Aorta (tissue), 5 donors: ENCODE measurements at regions not wholly inside any gene's neighbourhood (a gene's known extent, or its start where the extent isn't known, plus 50 kb on each side); places are given as distances from the start of the nearest gene placed in this dataset.

Experiments used
- ATAC-seq: fragments of 200-7000 bp; cut with Tn5 transposase; one replicate; pipeline ENCODE4 v1.9.1; 2022; ENCODE audit warnings: moderate library complexity; ENCODE audit not compliant: low FRiP score
- DNase-seq, 2 donors: peaks; one replicate each; pipeline ENCODE4 v3.0.0-alpha.2; 2020
- H3K27ac ChIP-seq, 2 donors: one replicate each; pipeline ENCODE4 v1.5.1; 2013; ENCODE audit warnings: low read length in 2 of 2, mild to moderate bottlenecking in 2 of 2, moderate library complexity in 2 of 2, control low read depth in 1 of 2, inconsistent platforms in 1 of 2, low read depth in 1 of 2
- H3K27me3 ChIP-seq, 2 donors: one replicate each; pipeline ENCODE4 v1.6.1; 2013; ENCODE audit warnings: control low read depth in 1 of 2, low read length in 1 of 2, mild to moderate bottlenecking in 1 of 2, moderate library complexity in 1 of 2; ENCODE audit not compliant: insufficient read depth in 2 of 2, control insufficient read depth in 1 of 2
- H3K36me3 ChIP-seq, 2 donors: one replicate each; pipeline ENCODE4 v1.6.1; 2013; ENCODE audit warnings: control low read depth in 1 of 2, low read length in 1 of 2, mild to moderate bottlenecking in 1 of 2; ENCODE audit not compliant: insufficient read depth in 2 of 2, control insufficient read depth in 1 of 2
- H3K4me1 ChIP-seq, 2 donors: one replicate each; pipeline ENCODE4 v1.6.1; 2013; ENCODE audit warnings: low read length in 2 of 2, control low read depth in 1 of 2, mild to moderate bottlenecking in 1 of 2, moderate library complexity in 1 of 2; ENCODE audit not compliant: insufficient read depth in 2 of 2, control insufficient read depth in 1 of 2
- H3K4me3 ChIP-seq, 2 donors: one replicate each; pipeline ENCODE4 v1.5.1; 2013; ENCODE audit warnings: low read length in 2 of 2, control low read depth in 1 of 2, mild to moderate bottlenecking in 1 of 2
- H3K9me3 ChIP-seq: one replicate; pipeline ENCODE4 v1.6.1; 2013; ENCODE audit warnings: mild to moderate bottlenecking, low read length; ENCODE audit not compliant: control insufficient read depth
- WGBS, 2 donors: extraction: QIAGEN DNeasy Blood & Tissue Kit; methylation state at CpG; one replicate each; pipeline ENCODE4 v1.1.7; 2013; 5-methylcytosine and 5-hydroxymethylcytosine counted together
- intact Hi-C, 2 donors: fragments of 100-400 bp; cut with DNase I; formaldehyde crosslinking; loops; one replicate each; pipeline versions ENCODE4 v1.14.2 to v1.15.0; 2022
- donor health status: healthy with polysubstance abuse.
- donor health status: Bipolar disorder and iron deficiency.
- donor health status: DM: no; HTN: no; CAD: no.
- donor health status: DM: no; HTN: no; CAD: no.
- donor health status: DM: yes; HTN: yes; CAD: no.

DNA sequence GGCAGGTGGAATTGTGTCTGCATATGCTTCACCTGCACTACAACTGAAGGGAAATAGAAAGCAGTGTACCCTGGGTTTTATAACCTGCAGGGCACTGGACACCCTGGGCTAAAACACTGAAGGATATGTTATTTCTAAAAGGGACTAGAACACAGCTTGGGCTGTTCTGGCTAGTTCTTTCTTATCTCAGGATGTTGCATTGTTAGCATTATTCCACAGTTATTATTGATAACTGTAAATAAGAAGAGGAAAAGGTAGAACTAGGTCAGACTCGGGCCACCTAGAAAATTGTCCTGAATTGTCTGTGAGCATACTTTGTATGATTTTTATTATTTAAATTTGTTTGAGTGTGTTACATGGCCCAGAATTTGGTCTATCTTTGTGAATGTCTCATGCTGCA, 493.9 kb upstream of the CDH9 start:
- Histone ChIP-seq H3K9me3 (no peaks in the 10 kb centered on the region), H3K4me1 (no peaks in the 10 kb centered on the region), H3K36me3 (no peaks in the 10 kb centered on the region), H3K27me3 (no peaks in the 10 kb centered on the region), H3K27ac (no peak overlapping the region), H3K4me3 (no peak overlapping the region)
- DNase-seq: no peak
- no peak for ATAC-seq
- WGBS, 2 donors: 63 to 84% methylated on average over 1 of the region's 1 CpG
- intact Hi-C loops: no loop called here

DNA sequence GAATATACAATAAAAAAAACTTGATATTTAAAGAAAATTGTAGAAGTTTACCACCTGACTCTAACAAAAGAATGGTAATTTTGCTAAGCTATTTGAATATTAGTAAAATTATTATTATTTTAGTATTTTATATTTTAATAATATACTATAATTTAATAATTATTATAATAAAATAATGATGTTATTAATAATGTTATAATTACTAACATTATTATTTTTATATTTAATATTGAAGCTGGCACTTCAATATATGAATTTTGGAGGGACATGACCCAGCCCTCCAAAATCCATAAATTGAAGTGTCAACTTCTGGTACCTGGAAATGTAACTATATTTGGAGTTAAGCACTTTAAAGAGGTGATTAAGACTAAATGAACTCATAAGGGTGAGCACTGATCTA, 486.1 kb upstream of the CDH9 start:
- ATAC-seq (no peak), DNase-seq (no peak)
- H3K9me3 ChIP-seq: no peaks in the 10 kb centered on the region
- intact Hi-C loops: no loop called here
- no peaks in the 10 kb centered on the region for H3K27me3 ChIP-seq
- H3K36me3 ChIP-seq: no peaks in the 10 kb centered on the region
- no peak overlapping the region for H3K4me3 ChIP-seq
- no peaks in the 10 kb centered on the region for H3K4me1 ChIP-seq
- H3K27ac ChIP-seq: no peak overlapping the region

DNA sequence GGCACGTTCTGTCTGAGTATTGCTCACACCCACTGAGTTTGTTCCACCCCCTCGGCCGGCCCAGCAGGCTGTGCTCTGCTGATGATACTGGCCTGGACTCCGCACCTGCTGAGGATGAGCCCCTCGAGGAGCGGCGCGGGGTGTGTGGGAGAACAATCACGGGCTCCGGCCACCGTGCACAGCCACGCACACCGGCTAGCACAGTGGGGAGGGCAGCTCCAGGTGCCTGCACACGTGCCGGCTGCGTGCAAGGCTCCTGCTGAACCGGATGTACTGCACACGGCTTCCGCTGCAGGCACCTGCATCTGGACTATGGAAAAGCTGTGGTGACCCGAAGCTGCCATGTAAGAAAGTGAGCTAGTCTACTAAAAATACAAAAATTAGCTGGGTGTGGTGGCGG, 485.2 kb upstream of the CDH9 start:
- Histone ChIP-seq H3K4me1 (no peaks in the 10 kb centered on the region), H3K9me3 (no peaks in the 10 kb centered on the region), H3K27me3 (no peaks in the 10 kb centered on the region), H3K4me3 (no peak overlapping the region), H3K36me3 (no peaks in the 10 kb centered on the region), H3K27ac (no peak overlapping the region)
- DNase-seq: no peak
- 92 to 94% methylated on average over 21 of the region's 21 CpGs for WGBS, 2 donors
- intact Hi-C loops: no loop called here
- no peak for ATAC-seq

DNA sequence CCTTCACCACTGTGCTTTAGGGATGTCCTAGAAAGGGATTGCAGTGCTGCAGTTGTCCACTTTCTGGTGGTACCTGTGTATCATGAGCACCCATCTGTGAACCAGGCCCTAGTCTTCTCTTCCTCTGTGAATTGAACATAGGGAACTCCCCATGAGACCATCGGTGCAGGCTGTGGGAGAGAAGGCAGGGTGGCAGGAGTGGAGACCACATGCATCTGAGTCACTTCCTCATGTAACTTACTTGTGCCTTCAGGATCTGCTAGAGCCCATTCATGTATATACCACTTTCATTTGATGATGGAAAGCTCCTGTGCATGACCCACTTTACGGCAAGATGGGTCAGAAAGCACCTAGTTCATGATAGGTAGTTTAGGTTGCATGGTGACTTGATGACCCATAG, 478.1 kb upstream of the CDH9 start:
- H3K27me3 ChIP-seq: no peaks in the 10 kb centered on the region
- no peaks in the 10 kb centered on the region for H3K36me3 ChIP-seq
- DNase-seq (no peak), ATAC-seq (no peak)
- 84 to 90% methylated on average over 2 of the region's 2 CpGs for WGBS, 2 donors
- H3K9me3 ChIP-seq: no peaks in the 10 kb centered on the region
- H3K4me3 ChIP-seq: no peak overlapping the region
- no peaks in the 10 kb centered on the region for H3K4me1 ChIP-seq
- no peak overlapping the region for H3K27ac ChIP-seq
- intact Hi-C loops: no loop called here

DNA sequence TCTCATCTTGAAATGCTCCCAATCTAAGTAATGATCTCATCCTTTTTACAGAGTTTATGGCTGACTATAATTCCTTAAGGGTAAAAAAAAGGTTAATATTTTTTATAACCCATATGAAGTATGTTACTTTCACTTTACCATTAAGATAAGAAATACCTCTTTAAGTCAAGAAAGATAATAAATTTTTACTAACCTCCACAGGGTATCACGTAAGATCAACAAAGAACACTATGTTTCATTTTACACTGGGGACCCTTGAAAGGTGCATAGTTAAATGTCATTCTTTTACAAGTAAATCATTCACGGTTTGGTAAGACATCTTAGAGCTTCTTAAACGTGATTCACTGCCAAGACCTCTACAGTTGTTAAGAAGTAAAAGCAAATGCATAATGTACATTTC, 472.7 kb upstream of the CDH9 start:
- no peak for ATAC-seq
- 8 to 13% methylated on average over 3 of the region's 3 CpGs for WGBS, 2 donors
- H3K4me3 ChIP-seq: no peak overlapping the region
- DNase-seq: no peak
- no peak overlapping the region for H3K27ac ChIP-seq
- intact Hi-C loops: no loop called here
- H3K36me3 ChIP-seq: no peaks in the 10 kb centered on the region
- H3K9me3 ChIP-seq: no peaks in the 10 kb centered on the region
- H3K27me3 ChIP-seq: no peaks in the 10 kb centered on the region
- H3K4me1 ChIP-seq: no peaks in the 10 kb centered on the region

DNA sequence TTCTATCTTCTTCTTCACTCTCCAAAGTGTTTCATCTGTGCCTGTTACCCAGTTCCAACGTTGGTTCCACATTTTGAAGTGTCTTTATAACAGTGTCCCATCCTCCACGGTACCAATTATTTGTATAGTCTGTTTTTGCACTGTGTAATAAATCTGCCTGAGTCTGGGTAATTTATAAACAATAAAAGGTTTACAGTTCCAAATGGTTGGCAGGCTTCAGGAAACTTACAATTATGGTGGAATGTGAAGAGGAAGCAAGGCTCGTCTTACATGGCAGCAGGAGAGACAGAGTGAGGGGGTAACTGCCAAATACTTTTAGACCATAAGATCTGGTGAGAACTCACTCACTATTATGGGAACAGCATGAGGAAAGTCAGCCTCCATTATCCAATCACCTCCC, 465.4 kb upstream of the CDH9 start:
- Histone ChIP-seq H3K9me3 (no peaks in the 10 kb centered on the region), H3K27ac (no peak overlapping the region), H3K4me1 (no peaks in the 10 kb centered on the region), H3K36me3 (no peaks in the 10 kb centered on the region), H3K27me3 (no peaks in the 10 kb centered on the region), H3K4me3 (no peak overlapping the region)
- DNase-seq (no peak), ATAC-seq (no peak)
- intact Hi-C loops: no loop called here
- WGBS, 2 donors: 14 to 28% methylated on average over 3 of the region's 3 CpGs

DNA sequence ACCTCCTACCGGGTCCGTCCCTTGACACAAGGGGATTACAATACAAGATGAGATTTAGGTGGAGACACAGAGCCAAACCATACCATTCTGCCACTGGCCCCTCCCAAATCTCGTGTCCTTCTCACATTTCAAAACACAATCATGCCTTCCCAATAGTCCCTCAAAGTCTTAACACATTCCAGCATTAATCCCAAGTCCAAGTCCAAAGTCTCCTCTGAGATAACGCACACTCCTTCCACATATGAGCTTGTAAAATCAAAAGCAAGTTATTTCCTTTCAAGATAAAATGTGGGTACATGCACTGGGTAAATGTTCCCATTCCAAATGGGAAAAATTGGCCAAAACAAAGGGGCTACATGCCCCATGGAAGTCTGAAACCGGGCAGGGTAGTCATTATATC, 463.9 kb upstream of the CDH9 start:
- no peaks in the 10 kb centered on the region for H3K9me3 ChIP-seq
- ATAC-seq (no peak), DNase-seq (no peak)
- intact Hi-C loops: no loop called here
- H3K36me3 ChIP-seq: no peaks in the 10 kb centered on the region
- H3K27ac ChIP-seq: no peak overlapping the region
- H3K27me3 ChIP-seq: no peaks in the 10 kb centered on the region
- H3K4me3 ChIP-seq: no peak overlapping the region
- no peaks in the 10 kb centered on the region for H3K4me1 ChIP-seq
- 72% methylated on average over 5 of the region's 5 CpGs for WGBS, 2 donors

DNA sequence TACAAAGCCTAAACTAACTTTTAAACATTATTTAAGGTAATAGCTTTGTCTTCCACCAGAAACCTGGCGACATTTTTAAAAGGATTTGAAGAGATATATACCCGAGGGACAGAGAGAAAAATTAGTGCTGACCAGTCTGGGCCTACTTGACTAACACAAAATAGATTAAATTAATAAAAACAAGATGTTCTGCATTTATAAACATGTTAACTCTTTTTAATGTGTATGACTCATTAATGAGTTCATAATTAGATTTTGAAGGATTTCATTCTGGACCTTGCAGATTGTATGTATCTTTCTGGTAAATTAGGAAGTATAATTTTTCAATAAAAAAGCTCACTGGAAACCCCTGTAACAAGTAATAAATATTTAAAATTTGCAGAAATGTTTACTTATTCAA, 459.1 kb upstream of the CDH9 start:
- 72 to 76% methylated on average over 2 of the region's 2 CpGs for WGBS, 2 donors
- ATAC-seq: no peak
- no peaks in the 10 kb centered on the region for H3K36me3 ChIP-seq
- no peaks in the 10 kb centered on the region for H3K27me3 ChIP-seq
- DNase-seq: no peak
- no peak overlapping the region for H3K4me3 ChIP-seq
- H3K4me1 ChIP-seq: no peaks in the 10 kb centered on the region
- intact Hi-C loops: no loop called here
- no peak overlapping the region for H3K27ac ChIP-seq
- no peaks in the 10 kb centered on the region for H3K9me3 ChIP-seq

DNA sequence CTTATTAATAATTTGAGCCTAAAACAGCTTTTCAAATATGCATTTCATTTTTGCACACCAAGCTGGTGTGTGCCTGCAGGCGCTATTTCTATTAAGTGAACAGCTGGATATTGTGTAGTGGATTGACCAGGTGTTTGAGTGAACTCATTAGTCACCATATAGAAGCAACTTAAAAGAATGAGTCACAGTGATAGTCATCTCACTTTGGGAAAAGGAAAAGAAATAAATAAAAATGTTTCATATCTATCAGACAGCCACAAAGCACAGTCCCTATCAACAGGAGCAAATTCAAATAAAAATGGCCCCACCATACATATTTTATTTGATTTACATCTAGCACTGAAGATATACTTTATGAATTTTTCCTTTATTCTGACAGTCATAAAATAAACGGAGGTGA, 456.5 kb upstream of the CDH9 start:
- Histone ChIP-seq H3K4me1 (no peaks in the 10 kb centered on the region), H3K27ac (no peak overlapping the region), H3K9me3 (no peaks in the 10 kb centered on the region), H3K4me3 (no peak overlapping the region), H3K36me3 (no peaks in the 10 kb centered on the region), H3K27me3 (no peaks in the 10 kb centered on the region)
- DNase-seq (no peak), ATAC-seq (no peak)
- intact Hi-C loops: no loop called here
- WGBS, 2 donors: 83 to 91% methylated on average over 2 of the region's 2 CpGs
